Panc1 (cell line): ENCODE measurements at regions not wholly inside any gene's neighbourhood (a gene's known extent, or its start where the extent isn't known, plus 50 kb on each side); places are given as distances from the start of the nearest gene placed in this dataset.

Source experiments
- ATAC-seq: fragments of 200-7000 bp; cut with Tn5 transposase; 2 replicates; pipeline ENCODE4 v1.9.1; 2020; ENCODE audit warnings: mild to moderate bottlenecking, moderate library complexity
- BruUV-seq: library from RNA; stranded (reverse); fragments of 400-500 nt; replicated peaks from 2 replicates; lab custom pipeline; 2021; lab: Mats Ljungman, UMichigan
- CTCF ChIA-PET: fragments of 300-600 bp; sonication (Branson Sonifier 250); formaldehyde crosslinking; loops from one replicate; lab custom pipeline; 2022; ENCODE audit warnings: antibody characterized with exemption; lab: Charles Lee
- POLR2A ChIA-PET: fragments of 300-600 bp; sonication (Branson Sonifier 250); formaldehyde crosslinking; loops from one replicate; lab custom pipeline; 2022; ENCODE audit warnings: antibody characterized with exemption; lab: Charles Lee
- DNase-seq: peaks from one replicate; pipeline ENCODE4 v3.0.0-alpha.2; 2010; ENCODE audit warnings: low read depth, low spot score
- H3K27ac ChIP-seq: 2 replicates; pipeline ENCODE4 v1.5.1; 2011; ENCODE audit warnings: mild to moderate bottlenecking, low read length, inconsistent platforms
- H3K27me3 ChIP-seq: fragments of 200-500 bp; sonication (Bioruptor generic); 2 replicates; pipeline ENCODE4 v1.6.0; 2014; ENCODE audit warnings: low read length, inconsistent platforms; ENCODE audit not compliant: control insufficient read depth, insufficient read depth
- H3K36me3 ChIP-seq: fragments of 200-500 bp; sonication (Bioruptor generic); 2 replicates; pipeline ENCODE4 v1.5.1; 2014; ENCODE audit warnings: inconsistent platforms, mild to moderate bottlenecking, low read length, moderate library complexity; ENCODE audit not compliant: control insufficient read depth, insufficient read depth
- H3K4me1 ChIP-seq: 2 replicates; pipeline ENCODE4 v1.5.1; 2011; ENCODE audit warnings: inconsistent platforms, mild to moderate bottlenecking, low read length, moderate library complexity; ENCODE audit not compliant: control insufficient read depth, insufficient read depth
- H3K4me3 ChIP-seq, 2 experiments: 2 replicates each; pipeline ENCODE4 v1.5.1; 2011 to 2012; ENCODE audit warnings: low read depth in 2 of 2, low read length in 2 of 2, mild to moderate bottlenecking in 2 of 2, inconsistent platforms in 1 of 2, moderate library complexity in 1 of 2
- H3K9me3 ChIP-seq: fragments of 200-500 bp; sonication (Bioruptor generic); 2 replicates; pipeline ENCODE4 v1.5.1; 2014; ENCODE audit warnings: low read depth, mild to moderate bottlenecking, inconsistent platforms, low read length, moderate library complexity; ENCODE audit not compliant: control insufficient read depth, insufficient read depth
- POLR2AphosphoS5 ChIP-seq: IDR thresholded peaks from 2 replicates; pipeline ENCODE4 v1.6.1; 2012; ENCODE audit warnings: mild to moderate bottlenecking, low read depth, low read length, moderate library complexity
- REST ChIP-seq, 2 experiments: IDR thresholded peaks; 2 replicates each; pipeline ENCODE4 v1.6.1; 2011 to 2012; ENCODE audit warnings: low read depth in 2 of 2, control low read depth in 1 of 2, low read length in 1 of 2, mild to moderate bottlenecking in 1 of 2, moderate library complexity in 1 of 2; ENCODE audit not compliant: insufficient read depth in 1 of 2
- SIN3A ChIP-seq: IDR thresholded peaks from 2 replicates; pipeline ENCODE4 v1.6.1; 2012; ENCODE audit warnings: low read depth, mild to moderate bottlenecking, low read length, moderate library complexity, borderline replicate concordance; ENCODE audit not compliant: insufficient read depth
- TCF7L2 ChIP-seq: IDR thresholded peaks from 2 replicates; pipeline ENCODE4 v1.6.1; 2011; ENCODE audit warnings: mild to moderate bottlenecking, low read depth, low read length, inconsistent platforms
- in situ Hi-C: cut with HindIII; loops from 2 replicates; pipeline ENCODE4 v1.10.0; 2016; ENCODE audit warnings: low sequenced_read_pairs, low pct_unique_long_range_greater_than_20kb
- intact Hi-C: fragments of 100-400 bp; cut with micrococcal nuclease; formaldehyde crosslinking; loops from one replicate; pipeline ENCODE4 v1.10.0; 2022; ENCODE audit not compliant: unreplicated experiment
- TF ChIP-seq, protein P1 (sequence below): fragments of 450-650 bp; IDR thresholded peaks from 2 replicates; pipeline ENCODE4 v1.5.1; 2017; ENCODE audit warnings: mild to moderate bottlenecking

DNA sequence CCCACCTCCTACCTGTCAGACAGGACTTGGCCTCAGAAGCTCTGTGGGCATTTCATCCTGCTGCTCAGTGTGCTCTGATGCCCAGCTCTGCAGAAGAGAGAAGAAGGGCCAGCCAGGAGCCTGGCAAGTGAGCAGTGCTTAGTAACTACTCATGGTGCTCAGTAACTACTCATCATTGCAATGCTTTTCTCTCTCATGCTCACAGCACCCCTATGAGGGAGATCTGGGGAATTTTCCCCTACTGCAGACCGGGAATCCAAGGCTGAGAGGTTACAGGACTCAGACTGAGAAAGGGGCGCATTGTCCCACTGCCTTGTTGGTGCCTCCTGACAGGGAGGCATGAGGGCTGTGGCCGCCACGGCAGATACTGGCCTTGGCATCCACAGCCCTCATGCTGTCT, 261.1 kb downstream of the C16orf95 start:
- H3K36me3 ChIP-seq, result no peaks in the 10 kb centered on the region
- no peak overlapping the region for H3K27ac ChIP-seq
- ATAC-seq (peak; percentile 70), DNase-seq (no peak)
- POLR2A ChIA-PET, result interaction anchor here (0.6 kb wide), 1 partner anchor 208 kb away, joined by 4 read pairs; no protein-coding TSS in a partner anchor
- no peaks in the 10 kb centered on the region; the same call in 1 of the 2 replicates for H3K4me1 ChIP-seq
- no TSS peak for BruUV-seq
- H3K4me3 ChIP-seq, result no peak overlapping the region
- no peaks in the 10 kb centered on the region for H3K9me3 ChIP-seq
- no peak for TF ChIP-seq REST (IDR thresholded peaks at IDR 0.05; ENCODE audit: insufficient read depth in 1 of 2, low read depth in 2 of 2, low read length in 1 of 2)
- TF ChIP-seq, protein P1, sequence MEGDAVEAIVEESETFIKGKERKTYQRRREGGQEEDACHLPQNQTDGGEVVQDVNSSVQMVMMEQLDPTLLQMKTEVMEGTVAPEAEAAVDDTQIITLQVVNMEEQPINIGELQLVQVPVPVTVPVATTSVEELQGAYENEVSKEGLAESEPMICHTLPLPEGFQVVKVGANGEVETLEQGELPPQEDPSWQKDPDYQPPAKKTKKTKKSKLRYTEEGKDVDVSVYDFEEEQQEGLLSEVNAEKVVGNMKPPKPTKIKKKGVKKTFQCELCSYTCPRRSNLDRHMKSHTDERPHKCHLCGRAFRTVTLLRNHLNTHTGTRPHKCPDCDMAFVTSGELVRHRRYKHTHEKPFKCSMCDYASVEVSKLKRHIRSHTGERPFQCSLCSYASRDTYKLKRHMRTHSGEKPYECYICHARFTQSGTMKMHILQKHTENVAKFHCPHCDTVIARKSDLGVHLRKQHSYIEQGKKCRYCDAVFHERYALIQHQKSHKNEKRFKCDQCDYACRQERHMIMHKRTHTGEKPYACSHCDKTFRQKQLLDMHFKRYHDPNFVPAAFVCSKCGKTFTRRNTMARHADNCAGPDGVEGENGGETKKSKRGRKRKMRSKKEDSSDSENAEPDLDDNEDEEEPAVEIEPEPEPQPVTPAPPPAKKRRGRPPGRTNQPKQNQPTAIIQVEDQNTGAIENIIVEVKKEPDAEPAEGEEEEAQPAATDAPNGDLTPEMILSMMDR, result peak; percentile 15
- in situ Hi-C loops, result no loop called here
- no peaks in the 10 kb centered on the region for H3K27me3 ChIP-seq
- intact Hi-C loops, result no loop called here
- CTCF ChIA-PET, result no interaction called here

DNA sequence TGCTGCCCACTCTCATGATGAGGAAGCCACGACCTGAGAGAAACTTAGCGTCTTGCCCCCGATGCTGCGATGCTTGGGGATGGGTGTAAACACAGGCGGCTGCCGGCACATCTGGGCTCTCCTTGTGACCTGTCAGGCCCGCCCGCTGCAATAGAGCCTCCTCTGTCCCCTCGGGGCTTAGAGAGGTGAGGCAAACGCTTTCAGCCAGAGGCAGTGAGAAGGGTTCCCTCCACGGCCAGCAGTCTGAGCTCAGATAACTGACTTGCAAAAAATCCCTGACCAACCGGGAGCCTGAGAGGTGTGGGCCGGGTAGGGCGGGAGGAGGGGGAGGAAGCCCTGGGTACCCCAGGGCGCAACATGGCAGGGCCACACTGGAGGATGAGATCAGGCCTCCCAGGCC, 260.6 kb downstream of the C16orf95 start:
- Histone ChIP-seq H3K9me3 (no peaks in the 10 kb centered on the region), H3K36me3 (no peaks in the 10 kb centered on the region), H3K27me3 (no peaks in the 10 kb centered on the region), H3K4me3 (no peak overlapping the region), H3K4me1 (no peaks in the 10 kb centered on the region; the same call in 1 of the 2 replicates), H3K27ac (no peak overlapping the region)
- ChIA-PET CTCF (no interaction called here), POLR2A (interaction anchor here (0.6 kb wide), 1 partner anchor 208 kb away, joined by 4 read pairs; no protein-coding TSS in a partner anchor)
- no peak for DNase-seq
- no TSS peak for BruUV-seq
- ATAC-seq, result no peak
- TF ChIP-seq, protein P1, result no peak
- no peak for TF ChIP-seq REST (IDR thresholded peaks at IDR 0.05; ENCODE audit: insufficient read depth in 1 of 2, low read depth in 2 of 2, low read length in 1 of 2)
- no peak for TF ChIP-seq SIN3A
- no peak for TF ChIP-seq POLR2AphosphoS5
- no peak for TF ChIP-seq TCF7L2
- in situ Hi-C loops (no loop called here), intact Hi-C loops (no loop called here)
